NCI-H748 treated with DMSO at 0.1 percent for 48 hours (cell line): ENCODE measurements at regions not wholly inside any gene's neighbourhood (a gene's known extent, or its start where the extent isn't known, plus 50 kb on each side); places are given as distances from the start of the nearest gene placed in this dataset.

ENCODE experiments used
- DNase-seq: peaks from one replicate; lab custom pipeline; 2025; lab: John Stamatoyannopoulos, UW

GRCh38 chr11:119906376-119906775 lies 177.4 kb upstream of the NECTIN1 start:
- no peak for DNase-seq

GRCh38 chr11:119905162-119905561 lies 176.2 kb upstream of the NECTIN1 start:
- no peak for DNase-seq

GRCh38 chr11:119904531-119905035 lies 175.6 kb upstream of the NECTIN1 start:
- no peak for DNase-seq

GRCh38 chr11:119903821-119904220 lies 174.8 kb upstream of the NECTIN1 start:
- DNase-seq, result no peak

GRCh38 chr11:119903389-119903788 lies 174.4 kb upstream of the NECTIN1 start:
- no peak for DNase-seq

- DNase-seq, result no peak
These were observed 173.7 kb upstream of the NECTIN1 start for GRCh38 chr11:119902656-119903231.

- no peak for DNase-seq
These were observed 172.9 kb upstream of the NECTIN1 start for GRCh38 chr11:119901657-119902577.

- no peak for DNase-seq
These were observed 171.0 kb upstream of the NECTIN1 start for GRCh38 chr11:119899997-119900396.

- no peak for DNase-seq
These were observed 168.6 kb upstream of the NECTIN1 start for GRCh38 chr11:119897576-119897975.

GRCh38 chr11:119897046-119897440 lies 168.0 kb upstream of the NECTIN1 start:
- DNase-seq, result no peak

- DNase-seq, result no peak
These were observed 167.5 kb upstream of the NECTIN1 start for GRCh38 chr11:119896387-119897045.

GRCh38 chr11:119895981-119896380 lies 167.0 kb upstream of the NECTIN1 start:
- no peak for DNase-seq

- DNase-seq, result no peak
These were observed 165.9 kb upstream of the NECTIN1 start for GRCh38 chr11:119894916-119895315.

- DNase-seq, result no peak
These were observed 163.4 kb upstream of the NECTIN1 start for GRCh38 chr11:119892311-119892808.

GRCh38 chr11:119891055-119891768 lies 162.2 kb upstream of the NECTIN1 start:
- DNase-seq, result no peak

- no peak for DNase-seq
These were observed 161.5 kb upstream of the NECTIN1 start for GRCh38 chr11:119890466-119890865.

- no peak for DNase-seq
These were observed 160.8 kb upstream of the NECTIN1 start for GRCh38 chr11:119889728-119890280.

GRCh38 chr11:119889111-119889510 lies 160.1 kb upstream of the NECTIN1 start:
- DNase-seq, result no peak

- DNase-seq, result no peak
These were observed 159.1 kb upstream of the NECTIN1 start for GRCh38 chr11:119888119-119888518.

- no peak for DNase-seq
These were observed 157.7 kb upstream of the NECTIN1 start for GRCh38 chr11:119886667-119887230.

- DNase-seq, result no peak
These were observed 157.0 kb upstream of the NECTIN1 start for GRCh38 chr11:119885861-119886567.
